CD14-positive monocyte (primary cell): ENCODE measurements at regions not wholly inside any gene's neighbourhood (a gene's known extent, or its start where the extent isn't known, plus 50 kb on each side); places are given as distances from the start of the nearest gene placed in this dataset.

ENCODE experiments used
- DNase-seq, 3 donors: peaks; one replicate each; pipeline ENCODE4 v3.0.0-alpha.2; 2011 to 2022
- H2AFZ ChIP-seq: 2 replicates; pipeline ENCODE4 v1.6.0; 2012; ENCODE audit warnings: mild to moderate bottlenecking, low read depth, low read length, inconsistent platforms; ENCODE audit not compliant: insufficient read depth, poor library complexity, severe bottlenecking
- H3K27ac ChIP-seq, 2 donors: 1 replicate in 1 of 2; 2 replicates in 1 of 2; pipeline ENCODE4 v1.5.1; 2012 to 2013; ENCODE audit warnings: low read length in 2 of 2, control low read depth in 1 of 2, inconsistent platforms in 1 of 2, low read depth in 1 of 2, mild to moderate bottlenecking in 1 of 2
- H3K27me3 ChIP-seq, 2 donors: one replicate each; pipeline versions ENCODE4 v1.6.0 to v1.6.1; 2011 to 2013; ENCODE audit warnings: low read length in 2 of 2; ENCODE audit not compliant: control insufficient read depth in 2 of 2, insufficient read depth in 2 of 2
- H3K36me3 ChIP-seq, 2 donors: replicated peaks in 1 of 2; 1 replicate in 1 of 2; 2 replicates in 1 of 2; pipeline versions ENCODE4 v1.5.1 to v1.6.1; 2012 to 2013; ENCODE audit warnings: low read length in 2 of 2, control low read depth in 1 of 2, inconsistent platforms in 1 of 2, mild to moderate bottlenecking in 1 of 2; ENCODE audit not compliant: insufficient read depth in 2 of 2, control insufficient read depth in 1 of 2
- H3K4me1 ChIP-seq, 2 donors: 1 replicate in 1 of 2; 2 replicates in 1 of 2; pipeline versions ENCODE4 v1.5.1 to v1.6.1; 2012 to 2013; ENCODE audit warnings: low read length in 2 of 2, control low read depth in 1 of 2, inconsistent platforms in 1 of 2, mild to moderate bottlenecking in 1 of 2, moderate library complexity in 1 of 2; ENCODE audit not compliant: insufficient read depth in 2 of 2, control insufficient read depth in 1 of 2
- H3K4me2 ChIP-seq: replicated peaks from 2 replicates; pipeline ENCODE3; 2012; ENCODE audit warnings: low read length, moderate library complexity, mild to moderate bottlenecking; ENCODE audit not compliant: poor library complexity, severe bottlenecking; ENCODE audit errors: extremely low read depth
- H3K4me3 ChIP-seq, 3 experiments: fragments of 200-600 bp in 1 of 3; sonication (generic) in 1 of 3; replicated peaks in 1 of 3; 1 replicate in 2 of 3; 2 replicates in 1 of 3; pipeline ENCODE4 v1.5.1; 2011 to 2013; ENCODE audit warnings: low read length in 3 of 3, mild to moderate bottlenecking in 3 of 3, control low read depth in 2 of 3, low read depth in 2 of 3, inconsistent platforms in 1 of 3, moderate library complexity in 1 of 3
- H3K79me2 ChIP-seq: 2 replicates; pipeline ENCODE4 v1.6.0; 2012; ENCODE audit warnings: mild to moderate bottlenecking, control low read depth, inconsistent platforms, low read length, moderate library complexity; ENCODE audit not compliant: insufficient read depth
- H3K9ac ChIP-seq: 2 replicates; pipeline ENCODE4 v1.6.0; 2017; ENCODE audit warnings: low read length, mild to moderate bottlenecking; ENCODE audit not compliant: insufficient read depth, poor library complexity, severe bottlenecking
- H3K9me3 ChIP-seq, 2 donors: replicated peaks in 1 of 2; 1 replicate in 1 of 2; 2 replicates in 1 of 2; pipeline versions ENCODE4 v1.5.1 to v1.6.1; 2012 to 2013; ENCODE audit warnings: low read length in 2 of 2, control low read depth in 1 of 2; ENCODE audit not compliant: control insufficient read depth in 1 of 2, insufficient read depth in 1 of 2
- H4K20me1 ChIP-seq: 2 replicates; pipeline ENCODE4 v1.6.0; 2012; ENCODE audit warnings: mild to moderate bottlenecking, low read length, control low read depth, moderate library complexity; ENCODE audit not compliant: insufficient read depth
- H3K27ac Mint-ChIP-seq, 7 donors: one replicate each; pipeline ENCODE4 v1.8.0; 2020; ENCODE audit warnings: mild to moderate bottlenecking in 7 of 7, mixed read lengths in 7 of 7, moderate library complexity in 6 of 7, inconsistent platforms in 2 of 7
- H3K27me3 Mint-ChIP-seq, 3 donors: one replicate each; pipeline ENCODE4 v1.8.0; 2021 to 2022; ENCODE audit warnings: low read depth in 3 of 3, mild to moderate bottlenecking in 3 of 3, mixed read lengths in 3 of 3, moderate library complexity in 3 of 3, inconsistent platforms in 1 of 3
- H3K36me3 Mint-ChIP-seq, 2 donors: one replicate each; pipeline ENCODE4 v1.8.0; 2020; ENCODE audit warnings: mixed read lengths in 2 of 2, inconsistent platforms in 1 of 2, mild to moderate bottlenecking in 1 of 2
- H3K4me1 Mint-ChIP-seq: one replicate; pipeline ENCODE4 v1.8.0; 2020; ENCODE audit warnings: mild to moderate bottlenecking, mixed read lengths
- H3K4me3 Mint-ChIP-seq, 2 donors: one replicate each; pipeline ENCODE4 v1.8.0; 2020; ENCODE audit warnings: mild to moderate bottlenecking in 2 of 2, mixed read lengths in 2 of 2, moderate library complexity in 1 of 2
- H3K9me3 Mint-ChIP-seq, 7 donors: one replicate each; pipeline ENCODE4 v1.8.0; 2020 to 2022; ENCODE audit warnings: mixed read lengths in 7 of 7, mild to moderate bottlenecking in 6 of 7, moderate library complexity in 6 of 7, inconsistent platforms in 2 of 7
- CTCF ChIP-seq: fragments of 200-600 bp; IDR thresholded peaks from one replicate; pipeline ENCODE4 v1.8.0; 2022; ENCODE audit warnings: antibody characterized with exemption, mild to moderate bottlenecking
- WGBS: methylation state at CpG from one replicate; pipeline ENCODE4 v1.1.5; 2013; ENCODE audit warnings: missing lambda C conversion rate; ENCODE audit not compliant: insufficient coverage; 5-methylcytosine and 5-hydroxymethylcytosine counted together
- intact Hi-C, 2 donors: fragments of 100-400 bp; cut with micrococcal nuclease; formaldehyde crosslinking; loops; one replicate each; pipeline versions ENCODE4 v1.15.0 to v1.15.1; 2023

DNA sequence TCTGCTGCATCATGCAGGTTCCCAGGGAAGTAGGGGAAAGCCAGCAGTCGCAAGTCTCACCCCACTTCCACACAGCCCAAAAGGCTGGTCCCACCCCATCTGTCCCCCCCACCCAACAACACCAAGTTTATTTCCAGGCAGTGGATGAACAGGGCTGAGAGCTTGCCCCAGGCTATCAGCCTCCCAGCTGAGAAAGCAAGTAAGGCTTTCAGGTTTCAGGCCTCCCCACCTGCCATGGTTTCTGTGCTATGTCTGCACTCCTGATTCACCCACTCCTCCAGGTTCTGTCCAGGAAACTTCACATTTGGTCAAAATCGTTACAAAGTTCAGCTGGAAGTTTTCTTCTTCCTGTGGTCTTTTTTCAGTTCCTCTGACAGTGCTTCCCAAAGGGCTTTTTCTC is 97.5 kb upstream of the HS3ST3A1 start:
- Mint-ChIP-seq H3K9me3 (peaks cover 4 to 17% (median 11%) of the 10 kb centered on the region in 7 donors), H3K4me3 (no peak overlapping the region), H3K27ac (peak overlapping the region in 1 of 7 donors; percentile 13), H3K36me3 (no peaks in the 10 kb centered on the region), H3K27me3 (peaks cover 0 to 1% (median 0%) of the 10 kb centered on the region in 3 donors), H3K4me1 (no peaks in the 10 kb centered on the region)
- H3K36me3 ChIP-seq: no peaks in the 10 kb centered on the region
- no peak overlapping the region for H3K4me2 ChIP-seq
- no peak for DNase-seq
- no peak overlapping the region for H3K4me3 ChIP-seq
- H3K4me1 ChIP-seq: no peaks in the 10 kb centered on the region
- H2AFZ ChIP-seq: no peak overlapping the region
- H3K79me2 ChIP-seq: no peaks in the 10 kb centered on the region
- TF ChIP-seq CTCF: no peak
- H3K27ac ChIP-seq: no peak overlapping the region
- H3K27me3 ChIP-seq: no peaks in the 10 kb centered on the region
- H3K9me3 ChIP-seq: peaks cover 5 to 9% of the 10 kb centered on the region in 2 donors
- 18% methylated on average over 1 of the region's 2 CpGs for WGBS
- no peaks in the 10 kb centered on the region for H4K20me1 ChIP-seq
- intact Hi-C loops: no loop called here
- H3K9ac ChIP-seq: no peak overlapping the region

DNA sequence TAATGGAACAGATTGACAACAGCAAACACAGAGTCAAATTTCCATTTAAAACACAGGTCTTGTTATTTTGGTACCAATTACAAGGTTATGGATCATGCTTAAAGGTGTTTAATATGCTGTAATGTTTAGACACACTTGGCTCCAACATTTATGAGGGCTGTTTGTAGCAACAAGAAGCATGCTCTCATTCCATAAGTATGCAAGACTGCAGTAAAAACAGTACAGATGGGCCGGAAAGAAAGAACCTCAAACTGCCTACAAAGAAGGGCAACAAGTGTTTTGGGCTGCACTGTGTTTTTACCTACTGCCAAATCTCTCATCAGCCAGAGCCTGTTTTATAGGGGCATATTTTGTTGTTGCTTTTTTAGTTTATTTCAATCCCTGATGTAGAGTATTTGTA is 100.5 kb upstream of the HS3ST3A1 start:
- Mint-ChIP-seq H3K9me3 (peaks cover 2 to 16% (median 11%) of the 10 kb centered on the region in 7 donors), H3K36me3 (no peaks in the 10 kb centered on the region), H3K4me1 (no peaks in the 10 kb centered on the region), H3K27ac (no peak overlapping the region), H3K27me3 (peaks cover 0 to 3% (median 2%) of the 10 kb centered on the region in 3 donors), H3K4me3 (no peak overlapping the region)
- no peak for TF ChIP-seq CTCF
- no CpG with 5 or more reads among the region's 1 CpG for WGBS
- Histone ChIP-seq H2AFZ (no peak overlapping the region), H3K4me3 (no peak overlapping the region), H3K27me3 (no peaks in the 10 kb centered on the region), H3K79me2 (no peaks in the 10 kb centered on the region), H3K9ac (no peak overlapping the region), H3K9me3 (peaks cover 5 to 9% of the 10 kb centered on the region in 2 donors), H3K4me2 (no peak overlapping the region), H3K27ac (no peak overlapping the region), H3K36me3 (no peaks in the 10 kb centered on the region), H4K20me1 (no peaks in the 10 kb centered on the region), H3K4me1 (no peaks in the 10 kb centered on the region)
- intact Hi-C loops: no loop called here
- no peak for DNase-seq
